ENCODE measurements at regions not wholly inside any gene's neighbourhood (a gene's known extent, or its start where the extent isn't known, plus 50 kb on each side); places are given as distances from the start of the nearest gene placed in this dataset.

DNA sequence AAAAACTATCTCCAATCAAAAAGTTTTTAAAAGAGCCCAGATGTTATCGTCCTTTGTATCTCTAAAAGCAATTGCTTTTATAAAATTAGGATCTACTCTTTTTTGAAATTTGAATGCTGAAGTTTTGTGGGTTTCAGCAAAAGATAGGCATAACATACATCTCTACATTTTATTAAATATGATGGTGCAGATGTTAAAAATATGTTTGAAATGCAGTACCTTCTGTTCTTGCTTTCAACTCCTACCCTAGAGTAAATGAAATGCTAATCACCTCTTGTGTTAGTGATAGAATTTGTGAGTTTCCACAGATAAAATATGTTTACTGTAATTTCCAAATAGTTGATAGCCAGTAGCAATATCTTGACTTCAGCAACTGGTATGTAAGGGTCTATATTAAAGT, 95.7 kb upstream of the VPREB1 start (continued):
- TF ChIP-seq, protein P1, sequence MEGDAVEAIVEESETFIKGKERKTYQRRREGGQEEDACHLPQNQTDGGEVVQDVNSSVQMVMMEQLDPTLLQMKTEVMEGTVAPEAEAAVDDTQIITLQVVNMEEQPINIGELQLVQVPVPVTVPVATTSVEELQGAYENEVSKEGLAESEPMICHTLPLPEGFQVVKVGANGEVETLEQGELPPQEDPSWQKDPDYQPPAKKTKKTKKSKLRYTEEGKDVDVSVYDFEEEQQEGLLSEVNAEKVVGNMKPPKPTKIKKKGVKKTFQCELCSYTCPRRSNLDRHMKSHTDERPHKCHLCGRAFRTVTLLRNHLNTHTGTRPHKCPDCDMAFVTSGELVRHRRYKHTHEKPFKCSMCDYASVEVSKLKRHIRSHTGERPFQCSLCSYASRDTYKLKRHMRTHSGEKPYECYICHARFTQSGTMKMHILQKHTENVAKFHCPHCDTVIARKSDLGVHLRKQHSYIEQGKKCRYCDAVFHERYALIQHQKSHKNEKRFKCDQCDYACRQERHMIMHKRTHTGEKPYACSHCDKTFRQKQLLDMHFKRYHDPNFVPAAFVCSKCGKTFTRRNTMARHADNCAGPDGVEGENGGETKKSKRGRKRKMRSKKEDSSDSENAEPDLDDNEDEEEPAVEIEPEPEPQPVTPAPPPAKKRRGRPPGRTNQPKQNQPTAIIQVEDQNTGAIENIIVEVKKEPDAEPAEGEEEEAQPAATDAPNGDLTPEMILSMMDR (IDR thresholded peaks at IDR 0.05 in 2 of 3, conservative IDR thresholded peaks at IDR 0.05 in 1 of 3; ENCODE audit: borderline replicate concordance in 1 of 3, insufficient read depth in 1 of 3, low read depth in 2 of 3, low read length in 2 of 3) = no peak
- TF ChIP-seq ZFX (IDR thresholded peaks at IDR 0.05) (no peak), SRF (IDR thresholded peaks at IDR 0.05; ENCODE audit: low read depth) (no peak), POLR2AphosphoS5 (IDR thresholded peaks at IDR 0.05; ENCODE audit: low read depth, low read length) (no peak), CBX3 (IDR thresholded peaks at IDR 0.05; ENCODE audit: low read depth) (no peak), ELF1 (IDR thresholded peaks at IDR 0.05; ENCODE audit: borderline replicate concordance, low read depth) (no peak), YY1 (IDR thresholded peaks at IDR 0.05; ENCODE audit: extremely low read depth, insufficient replicate concordance, low read depth, low read length) (no peak), JUND (IDR thresholded peaks at IDR 0.05) (no peak)
- TF ChIP-seq, protein P2, sequence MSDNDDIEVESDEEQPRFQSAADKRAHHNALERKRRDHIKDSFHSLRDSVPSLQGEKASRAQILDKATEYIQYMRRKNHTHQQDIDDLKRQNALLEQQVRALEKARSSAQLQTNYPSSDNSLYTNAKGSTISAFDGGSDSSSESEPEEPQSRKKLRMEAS (IDR thresholded peaks at IDR 0.05) = no peak
- TF ChIP-seq, protein P3, sequence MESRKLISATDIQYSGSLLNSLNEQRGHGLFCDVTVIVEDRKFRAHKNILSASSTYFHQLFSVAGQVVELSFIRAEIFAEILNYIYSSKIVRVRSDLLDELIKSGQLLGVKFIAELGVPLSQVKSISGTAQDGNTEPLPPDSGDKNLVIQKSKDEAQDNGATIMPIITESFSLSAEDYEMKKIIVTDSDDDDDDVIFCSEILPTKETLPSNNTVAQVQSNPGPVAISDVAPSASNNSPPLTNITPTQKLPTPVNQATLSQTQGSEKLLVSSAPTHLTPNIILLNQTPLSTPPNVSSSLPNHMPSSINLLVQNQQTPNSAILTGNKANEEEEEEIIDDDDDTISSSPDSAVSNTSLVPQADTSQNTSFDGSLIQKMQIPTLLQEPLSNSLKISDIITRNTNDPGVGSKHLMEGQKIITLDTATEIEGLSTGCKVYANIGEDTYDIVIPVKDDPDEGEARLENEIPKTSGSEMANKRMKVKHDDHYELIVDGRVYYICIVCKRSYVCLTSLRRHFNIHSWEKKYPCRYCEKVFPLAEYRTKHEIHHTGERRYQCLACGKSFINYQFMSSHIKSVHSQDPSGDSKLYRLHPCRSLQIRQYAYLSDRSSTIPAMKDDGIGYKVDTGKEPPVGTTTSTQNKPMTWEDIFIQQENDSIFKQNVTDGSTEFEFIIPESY (IDR thresholded peaks at IDR 0.05; ENCODE audit: extremely low read depth, insufficient replicate concordance, low read length) = no peak

DNA sequence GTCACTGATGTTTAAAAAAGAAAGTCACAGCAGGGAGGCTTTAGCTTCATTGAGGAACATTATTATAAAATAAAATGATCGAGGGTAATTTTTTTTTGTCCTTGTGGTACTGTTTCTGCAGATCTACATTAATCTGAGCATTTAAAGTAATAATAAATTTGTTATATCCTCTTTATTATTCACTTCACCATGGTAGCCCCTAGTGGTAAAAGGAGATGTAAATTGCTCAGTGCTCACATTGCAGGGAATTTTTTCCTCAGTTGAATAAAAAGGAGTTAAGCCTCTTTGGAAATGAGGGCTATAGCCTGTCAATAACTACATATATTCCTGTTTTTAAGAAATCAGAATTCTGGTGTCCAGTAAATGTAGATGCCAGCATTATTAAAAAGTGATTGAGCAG, 99.7 kb upstream of the VPREB1 start:
- no peak overlapping the region for H3K4me3 ChIP-seq (replicated peaks in 1 of 2; ENCODE audit: low read depth in 1 of 2, low read length in 2 of 2)
- POLR2A ChIA-PET = no interaction called here
- no peaks in the 10 kb centered on the region for H3K79me2 ChIP-seq (ENCODE audit: insufficient read depth, low read length)
- RAD21 ChIA-PET (ENCODE audit: low non-redundant PET in 1 of 2, low total read pairs in 2 of 2, uncharacterized antibody in 2 of 2, unreplicated experiment in 2 of 2) = no interaction called here
- no peak overlapping the region for H3K9ac ChIP-seq (ENCODE audit: low read length)
- TF ChIP-seq, protein P1 (IDR thresholded peaks at IDR 0.05 in 2 of 3, conservative IDR thresholded peaks at IDR 0.05 in 1 of 3; ENCODE audit: borderline replicate concordance in 1 of 3, insufficient read depth in 1 of 3, low read depth in 2 of 3, low read length in 2 of 3) = peak in 2 of 3 experiments; percentile 18 to 33; a peak in 2 of 6 replicates
- TF ChIP-seq SIN3A (IDR thresholded peaks at IDR 0.05; ENCODE audit: low read depth) = no peak
- H3K36me3 ChIP-seq (ENCODE audit: control insufficient read depth in 1 of 2, insufficient read depth in 2 of 2, low read length in 2 of 2) = no peaks in the 10 kb centered on the region
- no peaks in the 10 kb centered on the region for H3K4me1 ChIP-seq (ENCODE audit: control insufficient read depth in 1 of 2, insufficient read depth in 2 of 2, low read length in 2 of 2)
- H3K27me3 ChIP-seq (ENCODE audit: insufficient read depth, low read length) = peaks cover 65% of the 10 kb centered on the region
- no peak overlapping the region for H3K4me2 ChIP-seq (ENCODE audit: low read length)
- DNase-seq (ENCODE audit: low read depth, low spot score) = no peak
- H3K27ac ChIP-seq (ENCODE audit: low read depth, low read length) = no peak overlapping the region
- intact Hi-C loops (cut with micrococcal nuclease) = no loop called here
- CTCF ChIA-PET = interaction anchor here (1.0 to 1.8 kb wide), 4 partner anchors 8 to 84 kb away, joined by 3 to 6 read pairs (median 4); no protein-coding TSS in a partner anchor
- ATAC-seq = 0 out of 2 replicates have a peak, but pooled peaks have one; percentile 44
- no peaks in the 10 kb centered on the region for H4K20me1 ChIP-seq (ENCODE audit: insufficient read depth)
- no peaks in the 10 kb centered on the region for H3K9me3 ChIP-seq (ENCODE audit: control insufficient read depth in 1 of 2, insufficient read depth in 1 of 2, low read depth in 1 of 2, low read length in 2 of 2)
- H3K9me2 ChIP-seq (ENCODE audit: insufficient read depth) = no peaks in the 10 kb centered on the region
- no TSS peak for BruUV-seq (replicated peaks)
- H2AFZ ChIP-seq (ENCODE audit: low read depth, low read length, poor library complexity, severe bottlenecking) = no peak overlapping the region
